ENCODE measurements at regions not wholly inside any gene's neighbourhood (a gene's known extent, or its start where the extent isn't known, plus 50 kb on each side); places are given as distances from the start of the nearest gene placed in this dataset.

DNA sequence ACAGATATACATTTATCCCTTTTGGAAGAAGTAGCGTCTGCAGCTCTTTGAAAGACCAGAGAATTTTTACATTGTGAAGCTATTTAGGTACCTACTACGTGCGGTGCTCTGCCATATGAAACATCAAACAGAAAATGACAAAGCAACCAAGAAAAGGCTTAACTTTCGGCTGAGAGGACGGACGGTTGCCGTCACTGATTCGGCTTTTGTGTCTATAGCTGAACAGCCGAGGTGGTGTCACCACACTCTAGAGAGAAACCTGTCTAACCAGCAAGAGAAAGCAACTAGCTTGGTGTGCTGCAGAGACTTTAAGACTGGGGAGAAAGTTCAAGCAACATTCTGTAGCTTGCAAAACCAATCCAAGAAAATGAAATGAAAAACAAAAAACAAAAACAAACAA is 145.5 kb downstream of the SHOX start:
- TF ChIP-seq SP1 (IDR thresholded peaks at IDR 0.05) (no peak), FOXA1 (IDR thresholded peaks at IDR 0.05) (no peak), FOXK2 (IDR thresholded peaks at IDR 0.05) (no peak), CTBP1 (IDR thresholded peaks at IDR 0.05; ENCODE audit: borderline replicate concordance) (no peak), FOXM1 (IDR thresholded peaks at IDR 0.05; ENCODE audit: borderline replicate concordance) (no peak), ELF4 (IDR thresholded peaks at IDR 0.05) (no peak), SUZ12 (IDR thresholded peaks at IDR 0.05) (no peak), ARNT (IDR thresholded peaks at IDR 0.05) (no peak)
- TF ChIP-seq, protein P1, sequence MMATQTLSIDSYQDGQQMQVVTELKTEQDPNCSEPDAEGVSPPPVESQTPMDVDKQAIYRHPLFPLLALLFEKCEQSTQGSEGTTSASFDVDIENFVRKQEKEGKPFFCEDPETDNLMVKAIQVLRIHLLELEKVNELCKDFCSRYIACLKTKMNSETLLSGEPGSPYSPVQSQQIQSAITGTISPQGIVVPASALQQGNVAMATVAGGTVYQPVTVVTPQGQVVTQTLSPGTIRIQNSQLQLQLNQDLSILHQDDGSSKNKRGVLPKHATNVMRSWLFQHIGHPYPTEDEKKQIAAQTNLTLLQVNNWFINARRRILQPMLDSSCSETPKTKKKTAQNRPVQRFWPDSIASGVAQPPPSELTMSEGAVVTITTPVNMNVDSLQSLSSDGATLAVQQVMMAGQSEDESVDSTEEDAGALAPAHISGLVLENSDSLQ (IDR thresholded peaks at IDR 0.05) = no peak
